GM21576 (cell line): ENCODE measurements at regions not wholly inside any gene's neighbourhood (a gene's known extent, or its start where the extent isn't known, plus 50 kb on each side); places are given as distances from the start of the nearest gene placed in this dataset.
"Not testable (repeated sequence)": the region's sequence is repeated elsewhere in the genome, so short reads cannot be mapped to it uniquely, and the experiment has no call there.

Experiments used
- ATAC-seq: cut with Tn5 transposase; IDR thresholded peaks from one replicate; pipeline ENCODE4 v1.9.1; 2021; ENCODE audit warnings: mild to moderate bottlenecking, moderate library complexity; ENCODE audit not compliant: unreplicated experiment

- no peak for ATAC-seq
These were observed 592.1 kb upstream of the CDH2 start for GRCh38 chr18:28768791-28769768.

- ATAC-seq: no peak
These were observed 590.8 kb upstream of the CDH2 start for GRCh38 chr18:28767727-28768211.

- ATAC-seq: no peak
These were observed 590.3 kb upstream of the CDH2 start for GRCh38 chr18:28767201-28767600.

- no peak for ATAC-seq
These were observed 589.8 kb upstream of the CDH2 start for GRCh38 chr18:28766721-28767120.

GRCh38 chr18:28766027-28766426, 589.1 kb upstream of the CDH2 start:
- ATAC-seq: no peak

GRCh38 chr18:28760299-28760698, 583.4 kb upstream of the CDH2 start:
- no peak for ATAC-seq

- no peak for ATAC-seq
These were observed 580.6 kb upstream of the CDH2 start for GRCh38 chr18:28757466-28758008.

- no peak for ATAC-seq
These were observed 566.2 kb upstream of the CDH2 start for GRCh38 chr18:28743115-28743514.

GRCh38 chr18:28740575-28740974, 563.6 kb upstream of the CDH2 start:
- ATAC-seq: no peak

- ATAC-seq: no peak
These were observed 560.0 kb upstream of the CDH2 start for GRCh38 chr18:28736951-28737350.

- ATAC-seq: no peak
These were observed 559.3 kb upstream of the CDH2 start for GRCh38 chr18:28736223-28736622.

- no peak for ATAC-seq
These were observed 558.8 kb upstream of the CDH2 start for GRCh38 chr18:28735731-28736130.

GRCh38 chr18:28729321-28729720, 552.4 kb upstream of the CDH2 start:
- ATAC-seq: no peak

- ATAC-seq: no peak
These were observed 552.0 kb upstream of the CDH2 start for GRCh38 chr18:28728891-28729290.

GRCh38 chr18:28727189-28727588, 550.3 kb upstream of the CDH2 start:
- ATAC-seq: not testable (repeated sequence)

GRCh38 chr18:28725876-28726275, 548.9 kb upstream of the CDH2 start:
- ATAC-seq: no peak

GRCh38 chr18:28723506-28723905, 546.6 kb upstream of the CDH2 start:
- ATAC-seq: no peak

GRCh38 chr18:28718696-28719095, 541.8 kb upstream of the CDH2 start:
- ATAC-seq: no peak

- no peak for ATAC-seq
These were observed 539.4 kb upstream of the CDH2 start for GRCh38 chr18:28716338-28716737.

GRCh38 chr18:28715206-28715605, 538.3 kb upstream of the CDH2 start:
- ATAC-seq: no peak

GRCh38 chr18:28714498-28714897, 537.6 kb upstream of the CDH2 start:
- no peak for ATAC-seq

GRCh38 chr18:28712796-28713425, 536.0 kb upstream of the CDH2 start:
- ATAC-seq: no peak
